Activated CD8-positive, alpha-beta memory T cell treated with anti-CD3 and anti-CD28 coated beads, Interleukin-2, amount 50 U/mL, for 24 hours (primary cell): ENCODE measurements at regions not wholly inside any gene's neighbourhood (a gene's known extent, or its start where the extent isn't known, plus 50 kb on each side); places are given as distances from the start of the nearest gene placed in this dataset.

Experiments
- DNase-seq: peaks from one replicate; pipeline ENCODE4 v3.0.0-alpha.2; 2020; ENCODE audit errors: extremely low read depth

DNA sequence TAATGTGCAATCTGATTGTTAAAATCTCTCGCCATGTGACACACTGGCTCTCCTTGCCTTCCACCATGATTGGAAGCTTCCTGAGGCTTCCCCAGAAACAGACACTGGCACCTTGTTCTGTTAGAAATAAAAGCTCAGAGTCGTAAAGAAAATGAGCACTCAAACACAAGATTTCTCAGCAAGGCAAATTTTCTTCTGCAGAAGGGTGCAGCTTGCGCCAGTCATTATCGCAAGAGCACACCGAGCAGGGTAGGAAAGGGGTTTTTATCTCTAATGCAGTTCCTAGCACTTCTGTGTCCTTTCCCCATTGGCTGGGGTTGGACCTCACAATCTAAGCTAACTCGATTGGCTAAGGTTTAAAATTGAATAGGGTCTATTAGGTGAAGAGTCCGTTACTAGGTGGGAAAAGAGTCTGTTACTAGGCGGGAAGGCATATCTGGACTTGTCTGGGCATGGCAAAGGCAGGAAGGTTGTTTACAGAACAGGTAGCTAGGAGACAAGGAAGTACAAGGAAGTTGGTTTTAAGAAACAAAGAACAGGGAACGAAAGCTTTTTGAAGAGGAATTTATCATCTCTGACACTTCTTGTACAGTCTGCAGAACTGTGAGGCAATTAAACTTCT is 62.6 kb upstream of the BICD1 start:
- no peak for DNase-seq

DNA sequence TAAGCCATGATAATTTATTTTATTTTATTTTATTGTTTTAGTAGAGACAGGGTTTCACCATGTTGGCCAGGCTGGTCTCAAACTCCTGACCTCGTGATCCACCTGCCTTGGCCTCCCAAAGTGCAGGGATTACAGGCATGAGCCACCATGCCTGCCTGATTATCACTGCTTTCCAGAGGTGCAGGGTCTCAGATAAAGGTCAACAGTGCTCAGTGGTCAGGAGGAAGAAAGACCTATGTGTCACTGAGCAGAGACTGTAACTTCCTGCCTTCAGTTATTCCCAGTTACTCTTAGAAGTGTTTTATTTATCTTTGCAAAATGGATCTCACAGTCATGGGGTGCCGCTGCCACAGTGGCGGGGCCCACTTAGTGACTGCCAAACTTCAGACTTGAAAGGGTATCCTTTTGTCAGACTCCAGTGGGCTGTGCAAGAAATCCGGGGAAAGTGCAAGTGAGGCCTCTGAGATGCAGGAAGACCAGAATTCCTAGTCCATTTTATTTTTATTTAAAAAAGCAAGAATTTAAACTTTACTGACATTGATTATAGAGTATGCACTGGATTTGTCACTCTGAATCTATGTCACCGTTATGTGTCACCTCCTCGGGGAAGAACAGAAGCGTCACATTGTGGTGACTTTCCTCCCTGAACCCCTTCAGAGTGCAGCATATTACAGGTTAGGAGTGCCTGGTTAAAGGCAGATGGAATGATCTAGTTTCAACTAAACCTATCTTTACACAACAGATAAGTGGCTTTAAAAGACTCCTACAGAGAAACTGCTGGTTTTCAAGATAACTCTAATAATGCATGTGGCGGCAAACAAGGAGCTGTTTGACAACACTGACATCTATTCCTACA is 59.1 kb upstream of the BICD1 start:
- no peak for DNase-seq

DNA sequence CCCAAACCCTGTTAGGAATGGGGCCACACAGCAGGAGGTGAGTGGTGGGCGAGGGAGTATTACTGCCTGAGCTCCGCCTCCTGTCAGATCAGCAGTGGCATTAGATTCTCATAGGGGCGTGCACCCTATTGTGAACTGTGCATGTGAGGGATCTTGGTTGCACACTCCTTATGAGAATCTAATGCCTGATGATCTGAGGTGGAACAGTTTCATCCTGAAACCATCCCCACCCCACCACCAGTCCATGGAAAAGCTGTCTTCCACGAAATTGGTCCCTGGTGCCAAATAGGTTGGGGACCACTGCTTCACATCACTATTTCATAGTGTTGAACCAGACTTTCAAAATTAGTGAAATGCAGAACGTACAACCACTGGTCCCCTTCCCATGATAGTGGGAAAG is 57.9 kb upstream of the BICD1 start:
- DNase-seq, result no peak

DNA sequence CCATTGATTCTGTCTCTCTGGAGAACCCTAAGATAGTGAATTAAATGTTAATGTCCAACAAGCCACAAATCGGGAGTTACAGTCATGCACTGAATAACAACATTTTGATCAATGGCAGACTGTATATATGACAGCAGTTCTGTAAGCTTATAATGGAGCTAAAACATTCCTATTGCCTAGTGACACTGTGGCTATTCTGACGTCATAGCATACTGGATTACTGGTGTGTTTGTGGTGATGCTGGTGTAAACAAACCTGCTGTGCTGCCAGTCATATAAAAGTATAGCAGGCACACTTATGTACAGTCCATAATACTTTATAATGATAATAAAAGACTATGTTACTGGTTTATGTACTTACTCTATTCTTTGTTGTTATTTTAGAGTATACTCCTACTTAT is 56.7 kb upstream of the BICD1 start:
- no peak for DNase-seq

DNA sequence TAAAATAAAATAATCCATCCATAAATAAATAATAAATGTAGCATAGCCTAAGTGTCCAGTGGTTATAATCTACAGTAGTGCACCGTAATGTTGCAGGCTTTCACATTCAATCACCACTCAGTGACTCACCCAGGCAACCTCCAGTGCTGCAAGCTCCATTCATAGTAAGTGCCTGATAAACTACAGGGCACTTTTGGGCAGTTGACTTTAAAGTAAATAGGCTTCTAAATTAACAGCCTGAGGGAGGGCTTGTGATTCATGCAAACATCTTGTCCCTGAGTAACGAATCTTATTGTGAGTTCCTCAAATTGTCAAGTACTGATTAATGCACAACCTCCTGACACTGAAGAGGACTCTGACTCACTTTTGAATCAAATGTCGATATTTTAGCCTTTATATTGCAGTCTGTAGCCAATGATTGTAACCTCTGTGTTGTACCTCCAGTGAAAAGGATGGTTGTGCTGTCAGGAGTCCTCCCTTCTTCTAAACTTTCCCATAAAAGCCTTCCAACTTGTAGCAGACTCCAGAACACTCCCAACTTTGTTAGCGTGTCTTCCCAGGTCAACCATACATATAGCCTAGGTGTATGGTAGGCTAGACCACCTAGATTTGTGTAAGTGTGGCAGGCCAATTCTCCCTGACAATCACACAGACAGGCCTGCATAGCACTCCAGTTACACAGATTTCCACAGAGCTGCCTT is 55.0 kb upstream of the BICD1 start:
- DNase-seq, result no peak

DNA sequence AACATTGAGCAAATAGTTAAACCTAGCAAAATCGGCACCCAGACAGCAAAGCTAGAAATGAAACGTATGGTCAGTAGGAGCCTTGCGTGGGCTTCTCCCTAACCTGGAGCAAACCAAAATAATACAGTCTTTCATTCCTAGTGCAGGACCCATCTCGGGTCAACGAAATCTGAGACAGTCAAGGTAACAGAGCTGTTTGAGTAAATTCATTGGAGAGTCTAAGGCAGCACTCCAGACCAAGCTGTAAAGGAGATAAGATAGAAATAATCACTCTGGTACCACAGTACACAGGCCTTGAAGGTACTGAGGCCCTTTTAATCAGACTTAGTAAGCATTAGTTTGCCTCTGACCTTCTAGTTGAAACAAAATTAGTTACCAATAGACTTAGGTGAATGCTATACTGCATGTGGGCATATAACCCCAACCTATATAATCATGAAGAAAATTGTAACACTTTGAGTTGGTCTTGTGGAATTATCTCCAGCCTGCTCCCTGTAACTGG is 54.4 kb upstream of the BICD1 start:
- DNase-seq, result no peak

DNA sequence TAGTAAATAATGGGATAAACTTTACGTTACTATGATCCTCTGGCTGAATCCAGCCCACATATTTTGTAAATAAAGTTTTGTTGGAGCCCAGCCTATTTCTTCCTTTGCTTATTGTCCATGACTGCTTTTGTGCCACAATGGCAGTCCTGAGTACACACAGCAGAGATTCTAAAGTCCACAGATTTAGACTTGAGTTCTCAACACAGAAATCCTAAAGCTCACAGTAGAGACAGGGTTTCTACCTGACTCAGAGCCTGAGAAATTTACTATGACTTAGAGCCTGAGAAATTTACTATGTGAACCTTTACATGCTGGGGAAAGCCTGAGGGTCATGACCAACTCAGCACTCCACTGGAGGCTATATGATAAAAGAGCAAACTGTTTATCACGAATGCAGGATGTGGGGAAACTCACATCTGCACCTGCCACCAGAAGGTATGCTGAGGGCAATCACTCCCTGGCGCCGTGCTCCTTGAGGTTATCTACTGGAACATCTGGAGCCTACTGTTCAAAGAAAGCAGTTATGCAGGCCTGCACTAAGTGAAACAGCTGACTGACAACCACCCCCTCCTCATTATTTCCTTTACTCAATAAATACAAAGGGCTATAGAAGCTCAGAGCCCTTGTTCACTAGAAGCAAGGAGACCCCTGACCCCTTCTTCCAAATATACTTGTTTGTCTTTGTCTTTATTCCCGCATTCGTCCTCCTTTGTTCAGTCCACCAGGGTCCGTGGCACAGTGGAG is 52.6 kb upstream of the BICD1 start:
- no peak for DNase-seq
